D341Med (cell line): ENCODE measurements at regions not wholly inside any gene's neighbourhood (a gene's known extent, or its start where the extent isn't known, plus 50 kb on each side); places are given as distances from the start of the nearest gene placed in this dataset.

Experiments used
- DNase-seq: peaks from one replicate; pipeline ENCODE4 v3.0.0; 2012; ENCODE audit warnings: low spot score

DNA sequence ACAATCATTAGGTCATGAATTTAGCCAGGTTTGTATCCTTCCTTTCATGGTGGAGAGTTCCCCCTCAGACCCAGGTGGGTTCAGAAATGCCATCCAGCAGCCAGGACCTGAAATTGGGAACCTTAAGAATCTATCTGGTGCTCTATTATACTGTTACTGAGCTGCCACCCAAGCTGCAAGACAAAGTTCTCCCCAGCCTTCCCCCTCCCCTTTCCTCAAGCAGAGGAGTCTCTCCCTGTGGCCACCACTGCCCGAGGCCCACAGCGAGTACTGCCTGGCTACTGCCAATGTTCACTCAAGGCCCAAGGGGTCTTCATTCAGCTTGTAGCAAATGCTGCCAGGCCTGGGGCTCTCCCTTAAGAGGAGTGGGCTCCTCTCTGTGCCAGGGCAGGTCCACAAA, 133.8 kb downstream of the TMEM38B start:
- DNase-seq: no peak

DNA sequence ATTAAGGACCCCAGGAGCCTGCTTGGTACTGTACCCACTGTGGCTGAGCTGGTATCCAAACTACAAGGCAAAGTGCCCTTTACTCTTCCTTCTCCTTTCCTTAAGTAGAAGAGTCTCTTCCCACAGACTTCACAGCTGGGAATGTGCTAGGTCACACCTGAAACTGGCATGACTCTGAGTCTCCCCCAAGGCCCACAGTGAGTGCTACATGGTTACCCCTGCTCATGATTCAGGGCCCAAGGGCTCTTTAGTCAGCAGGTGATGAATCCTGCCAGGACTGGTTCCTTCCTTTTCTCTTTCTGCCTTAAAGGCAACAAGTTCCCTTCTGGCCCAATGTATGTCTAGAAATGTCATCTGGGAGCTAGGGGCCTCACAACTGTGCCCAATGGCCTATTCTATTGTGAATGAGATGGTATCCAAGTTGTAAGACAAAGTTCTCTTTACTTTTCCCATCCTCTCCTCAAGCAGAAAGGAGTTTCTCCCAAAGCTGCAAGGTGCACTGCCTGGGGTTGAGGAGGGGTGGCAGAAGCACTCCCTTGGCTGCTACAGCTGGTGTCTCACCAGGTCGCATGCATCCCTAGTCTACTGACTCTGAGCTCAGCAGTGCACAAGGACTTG, 134.4 kb downstream of the TMEM38B start:
- DNase-seq: no peak

DNA sequence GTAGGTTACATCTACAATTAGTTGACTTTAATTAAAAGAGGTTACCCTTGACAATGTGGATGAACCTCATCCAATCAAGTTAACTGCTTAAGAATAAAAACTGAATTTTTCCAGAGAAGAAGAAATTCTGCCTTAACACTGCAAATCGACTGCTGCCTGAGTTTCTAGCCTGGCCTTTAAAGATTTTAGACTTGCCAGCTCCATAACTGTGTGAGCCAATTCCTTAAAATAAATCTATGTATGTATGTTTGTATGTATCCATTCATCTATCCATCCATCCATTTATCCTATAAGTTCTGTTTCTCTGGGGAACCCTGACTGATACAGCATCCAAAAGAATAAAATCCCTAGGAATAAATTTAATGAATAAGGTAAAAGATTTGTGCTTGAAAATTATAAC, 136.1 kb downstream of the TMEM38B start:
- DNase-seq: no peak

DNA sequence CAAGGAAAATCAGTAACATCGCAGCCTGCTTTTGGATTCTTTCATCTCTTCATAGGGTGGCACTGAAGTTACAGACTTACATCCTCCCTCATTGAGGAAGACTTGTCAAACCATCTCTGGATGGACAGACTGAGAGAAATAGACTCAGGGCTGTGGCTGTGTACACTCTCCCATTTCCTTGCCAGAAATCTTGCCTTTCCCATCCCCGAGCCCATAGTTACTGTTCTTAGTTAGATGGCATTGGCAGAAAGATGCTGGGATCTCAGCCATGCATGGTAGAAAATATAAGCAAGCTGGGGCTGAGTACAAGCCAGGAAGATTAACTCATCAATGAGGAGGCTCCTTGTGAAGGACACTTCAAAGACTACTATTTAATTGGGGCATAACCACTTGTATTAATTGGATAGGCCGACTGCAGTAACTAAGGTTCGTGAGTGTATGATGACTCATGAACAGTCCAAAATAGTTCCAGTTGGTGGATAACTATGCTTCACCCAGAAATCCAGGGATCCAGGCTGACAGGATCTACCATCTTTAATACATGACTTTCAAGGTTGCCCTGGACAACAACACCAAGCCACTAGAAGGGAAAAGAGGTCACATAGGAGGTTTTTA, 137.9 kb downstream of the TMEM38B start:
- no peak for DNase-seq

DNA sequence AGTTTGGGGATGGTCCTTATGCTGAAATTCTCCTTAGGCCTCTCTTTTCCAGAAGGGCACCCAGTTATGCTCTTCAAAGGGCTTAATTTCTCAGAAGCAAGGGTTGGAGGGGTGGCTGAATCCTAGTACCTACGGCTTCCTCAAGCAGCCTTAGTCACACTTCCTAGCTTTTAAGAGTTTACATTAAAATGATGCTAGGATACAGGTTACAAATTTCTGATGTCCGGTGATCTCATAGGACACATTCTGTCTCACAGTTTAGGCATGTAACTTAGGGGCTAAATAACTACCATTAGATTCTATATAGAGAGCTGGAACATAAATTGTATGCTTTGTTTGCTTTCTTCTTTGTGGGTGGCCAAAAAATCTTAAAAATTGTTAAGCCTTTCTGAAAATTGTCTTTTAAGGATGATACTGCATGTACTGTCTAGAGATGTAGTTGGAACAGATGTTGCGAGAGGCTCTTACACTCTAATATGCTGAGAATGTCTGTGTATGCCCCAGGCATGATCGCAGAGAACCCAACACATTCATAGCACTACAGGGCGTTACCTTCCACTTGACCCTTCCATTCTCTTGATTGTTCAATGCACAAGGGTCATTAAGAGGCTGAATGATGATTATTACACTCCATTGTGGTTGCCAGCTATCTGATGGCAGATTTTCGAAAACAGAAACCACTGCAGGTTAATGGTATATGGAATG, 139.1 kb downstream of the TMEM38B start:
- DNase-seq: no peak

DNA sequence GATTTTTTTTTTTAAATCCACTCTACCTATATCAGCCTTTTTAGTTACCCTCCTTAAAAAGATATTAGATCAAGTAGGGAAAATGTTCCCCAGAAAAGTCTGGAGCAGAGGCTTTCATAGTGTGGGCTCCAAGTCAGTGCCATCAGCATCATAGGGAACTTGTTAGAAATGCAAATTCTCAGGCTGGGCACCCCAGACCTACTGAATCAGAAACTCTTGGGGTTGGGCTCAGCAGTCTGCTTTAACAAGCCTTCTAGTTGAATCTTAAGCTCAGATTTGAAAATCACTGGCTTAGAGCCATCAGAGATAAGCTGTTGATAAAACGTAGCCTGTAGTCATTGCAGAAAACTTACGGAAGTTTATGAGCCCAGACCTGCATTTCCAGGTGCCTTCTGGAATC, 140.1 kb downstream of the TMEM38B start:
- no peak for DNase-seq

DNA sequence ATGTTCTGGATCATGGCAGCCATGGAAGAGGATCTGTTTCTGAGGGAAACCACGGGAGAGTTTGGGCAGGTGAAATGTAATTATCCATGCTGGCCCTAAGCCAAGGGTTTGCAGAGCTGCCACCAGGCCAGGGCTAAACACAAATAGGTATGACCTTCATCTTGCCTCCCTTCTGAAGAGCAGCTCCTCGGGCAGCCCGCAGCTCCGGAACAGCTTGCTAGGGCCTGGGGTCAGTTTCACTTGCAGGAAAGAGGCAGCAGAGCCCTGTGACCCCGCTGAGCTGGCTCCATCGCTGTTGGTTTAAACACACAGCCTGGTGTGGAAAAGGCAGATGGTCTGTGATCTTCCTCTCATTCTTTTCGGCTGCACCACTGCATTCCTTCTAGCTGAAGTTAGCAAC, 141.4 kb downstream of the TMEM38B start:
- DNase-seq: no peak

DNA sequence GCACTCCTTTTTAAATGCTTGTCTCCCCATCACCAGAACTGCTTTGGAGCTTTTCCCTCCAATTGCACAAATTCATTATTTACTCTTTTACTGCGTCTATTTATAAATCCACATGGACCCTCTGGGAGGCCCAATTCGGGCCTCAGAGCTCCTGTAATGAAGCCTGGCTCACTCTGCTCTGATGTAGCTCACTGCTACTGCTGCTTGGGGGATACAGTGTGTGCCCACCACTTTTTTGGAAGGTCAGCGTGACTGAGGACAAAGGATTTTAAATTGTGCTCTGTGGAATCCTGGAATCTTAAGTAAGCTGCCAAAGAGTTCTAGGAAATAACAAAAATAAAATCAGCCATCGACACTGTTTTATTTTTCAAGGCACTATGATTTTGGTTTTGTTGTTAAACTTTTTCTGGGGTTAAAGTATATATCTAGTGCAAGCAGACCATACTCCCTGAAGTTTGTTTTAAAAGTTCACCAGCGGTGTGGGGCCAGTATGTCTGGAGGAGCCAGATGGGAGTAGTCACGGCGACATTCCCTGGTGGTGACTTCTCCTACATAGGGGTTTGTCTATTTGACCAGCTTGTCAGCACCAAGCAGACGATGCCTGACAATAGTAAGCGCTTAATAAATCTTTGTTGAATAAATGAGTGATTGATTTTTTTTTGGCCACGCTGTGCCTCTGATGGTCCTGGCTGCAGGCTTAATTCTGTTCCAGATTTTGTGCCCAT, 142.8 kb downstream of the TMEM38B start:
- DNase-seq: no peak

DNA sequence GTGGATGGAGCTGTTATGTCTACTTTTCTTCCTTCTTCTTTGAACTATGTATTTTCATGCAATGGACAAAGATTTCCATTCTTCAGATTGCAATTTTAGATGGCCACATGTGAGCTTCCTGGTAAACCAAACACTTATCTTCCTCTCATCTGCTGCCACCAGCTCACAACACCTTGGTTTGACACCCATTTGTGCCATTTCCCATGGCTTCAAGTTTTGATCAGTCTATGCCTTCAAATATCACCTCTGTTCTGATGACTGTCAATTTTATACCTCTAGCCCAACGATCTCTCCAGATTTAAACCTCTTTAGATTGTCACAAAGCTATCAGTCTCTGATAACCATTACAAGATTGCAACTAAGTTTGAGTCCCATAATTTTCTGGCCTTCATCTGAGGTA, 147.2 kb downstream of the TMEM38B start:
- DNase-seq: no peak

DNA sequence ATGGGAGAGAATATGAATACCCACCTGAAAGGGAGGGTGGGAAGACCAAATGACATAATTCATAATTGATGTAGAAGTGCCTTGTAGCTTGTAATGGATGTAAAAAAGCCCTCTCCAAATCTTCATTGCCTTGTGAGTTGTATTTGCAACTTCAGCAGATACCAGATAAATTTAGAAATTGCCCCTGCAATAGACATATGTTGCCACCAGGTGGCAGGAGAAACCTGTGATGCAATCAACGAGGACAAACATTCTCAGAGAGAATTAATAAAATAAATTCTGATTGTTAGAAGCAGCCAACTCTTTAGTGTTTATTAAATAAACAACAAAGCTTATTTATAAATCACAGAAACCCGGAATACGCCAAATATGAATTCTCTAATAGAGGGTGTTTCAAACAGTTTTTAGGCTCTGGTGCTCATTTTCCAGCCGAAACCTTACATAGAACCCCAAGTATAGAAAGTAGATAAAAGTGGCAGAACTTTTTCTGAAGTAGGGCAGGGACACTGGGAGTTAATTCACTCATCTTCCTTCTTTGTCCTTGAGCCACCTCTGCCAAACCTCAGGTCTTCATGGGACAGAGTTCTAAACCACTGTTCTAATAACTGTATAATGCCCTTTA, 147.8 kb downstream of the TMEM38B start:
- DNase-seq: peak; percentile 51

DNA sequence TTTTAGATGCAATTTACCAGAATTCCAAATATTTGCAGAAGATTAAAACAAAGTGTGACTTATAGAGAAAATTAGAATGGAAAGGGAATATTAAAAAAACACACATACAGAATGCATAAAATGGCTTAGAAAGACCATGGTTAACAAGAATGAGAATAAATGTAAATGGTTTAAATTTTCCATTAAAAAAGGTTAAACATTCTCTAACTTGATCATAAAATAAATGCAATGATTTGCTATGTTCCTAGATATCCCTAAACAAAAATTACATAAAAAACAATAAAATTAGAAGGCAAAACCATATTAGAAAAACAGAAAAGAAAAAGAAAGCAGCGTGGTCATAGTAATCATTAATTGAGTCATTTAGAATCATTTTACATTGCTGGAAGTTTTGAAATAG, 152.5 kb downstream of the TMEM38B start:
- no peak for DNase-seq

DNA sequence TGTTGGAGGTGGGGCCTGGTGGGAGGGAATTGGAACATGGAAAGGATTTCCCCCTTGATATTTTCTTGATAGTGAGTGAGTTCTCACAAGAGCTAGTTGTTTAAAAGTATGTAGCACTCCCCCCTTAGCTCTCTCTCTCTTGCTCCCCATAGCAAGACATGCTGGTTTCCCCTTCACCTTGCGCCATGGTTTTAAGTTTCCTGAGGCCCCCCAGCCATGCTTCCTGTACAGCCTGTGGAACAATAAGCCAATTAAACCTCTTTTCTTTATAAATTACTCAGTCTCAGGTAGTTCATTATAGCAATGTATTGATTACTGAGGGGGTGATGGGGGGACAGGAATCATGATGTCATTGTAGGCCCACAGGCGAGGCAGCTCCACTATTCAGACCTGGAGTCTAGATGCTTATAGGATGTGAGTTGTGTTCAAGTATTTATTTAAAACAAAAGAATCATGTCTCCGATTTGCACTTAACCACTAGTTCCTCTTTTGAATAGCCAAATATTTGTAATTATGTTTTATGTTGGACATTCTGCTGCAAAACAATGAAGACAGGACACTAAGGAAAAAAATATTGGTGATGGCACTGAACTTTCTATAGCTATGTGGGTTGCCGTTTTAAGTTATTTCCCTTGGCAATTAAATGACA, 156.6 kb downstream of the TMEM38B start:
- no peak for DNase-seq

DNA sequence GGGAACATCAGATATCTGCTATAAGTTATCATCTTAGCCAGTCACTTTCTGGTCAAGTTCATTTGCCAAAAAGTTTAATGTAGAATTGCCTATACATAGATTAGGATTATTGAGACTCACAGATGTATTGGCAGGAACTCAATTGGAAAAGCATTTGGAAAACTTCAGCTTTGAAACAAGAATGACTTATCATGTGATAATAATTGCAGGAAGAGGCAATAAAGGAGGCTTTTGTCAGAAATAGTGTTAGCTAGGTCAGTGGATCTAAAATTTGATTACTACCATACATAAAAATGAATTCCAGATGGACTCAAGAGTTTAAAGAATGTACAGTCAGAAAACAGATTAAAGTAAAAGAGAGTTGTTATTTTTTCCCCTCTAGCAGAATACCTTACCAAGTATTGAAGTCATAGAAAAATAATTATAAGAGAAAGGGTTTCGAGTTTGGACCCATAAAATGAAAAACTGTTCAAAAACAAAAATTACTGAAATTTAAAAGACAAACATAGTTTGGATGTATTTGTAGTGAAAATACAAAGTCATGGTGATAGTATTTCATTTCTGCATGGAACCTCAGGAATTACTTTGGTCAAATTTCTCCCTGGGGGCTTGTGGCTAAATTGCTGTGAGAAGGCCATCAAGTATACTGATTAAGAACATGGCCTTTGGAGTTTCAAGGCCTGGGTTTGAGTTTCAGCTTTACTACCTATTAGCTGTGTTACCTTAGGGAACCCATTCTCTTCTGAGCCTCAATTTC, 159.9 kb downstream of the TMEM38B start:
- no peak for DNase-seq

DNA sequence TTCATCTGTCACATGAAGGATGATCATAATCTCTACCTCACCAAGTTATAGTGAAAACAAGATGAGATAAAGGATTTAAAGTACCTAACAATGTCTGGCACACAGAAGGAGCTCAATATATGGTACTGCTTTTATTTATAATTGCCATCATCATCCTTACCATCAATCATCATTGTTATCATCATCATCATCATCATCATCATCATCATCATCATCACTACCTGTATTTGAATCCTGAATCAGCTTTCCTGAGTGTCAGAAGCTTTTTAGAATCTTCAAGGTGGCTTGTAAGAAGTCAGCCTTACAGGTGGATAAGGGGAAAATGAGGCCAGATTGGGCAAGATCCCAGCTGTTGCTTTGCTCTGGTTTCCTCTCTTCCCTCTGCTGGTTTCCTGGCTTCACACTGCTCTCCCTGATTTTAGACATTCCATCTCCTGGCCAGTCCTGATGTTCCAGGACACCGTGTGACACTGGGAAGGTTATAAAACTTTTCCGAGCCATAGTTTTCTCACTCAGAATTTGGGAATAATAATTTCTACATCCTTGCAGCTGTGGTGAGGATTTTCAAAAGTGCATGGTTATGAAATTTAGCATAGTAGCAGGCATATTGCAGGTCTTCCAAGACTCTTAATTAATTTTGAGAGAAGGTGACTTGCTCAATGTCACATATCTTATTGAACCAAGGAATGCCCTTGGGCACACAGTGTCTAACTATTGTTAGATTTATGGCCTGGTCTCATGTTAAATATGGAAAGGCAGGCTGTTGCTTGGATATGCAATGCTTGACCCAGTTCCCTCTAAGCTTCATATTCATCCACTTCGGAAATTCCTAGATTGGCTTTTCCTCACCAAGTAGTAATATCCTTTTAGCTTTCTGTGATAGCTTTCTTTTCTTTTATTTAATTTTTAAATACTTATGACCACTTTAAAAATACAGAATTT, 160.7 kb downstream of the TMEM38B start:
- DNase-seq: no peak

DNA sequence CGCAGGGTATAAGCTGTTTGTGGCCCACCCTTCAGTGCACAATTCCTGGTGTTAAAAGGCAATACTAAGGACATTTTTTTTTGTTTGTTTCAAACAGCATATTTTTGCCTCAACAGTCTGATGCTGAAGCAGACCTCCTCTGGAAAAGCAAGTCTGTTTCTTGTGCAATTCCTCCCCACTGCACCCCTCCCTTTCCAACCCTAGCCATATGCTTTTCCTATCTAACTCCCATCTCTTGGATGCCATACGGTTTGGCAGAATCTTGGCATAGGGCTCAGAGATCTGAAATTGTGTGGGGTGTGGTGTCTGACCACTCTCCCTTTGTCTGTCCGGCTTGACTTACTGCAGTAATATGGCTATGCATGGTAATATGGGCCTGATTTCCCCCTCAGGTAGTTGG, 161.6 kb downstream of the TMEM38B start:
- DNase-seq: no peak

DNA sequence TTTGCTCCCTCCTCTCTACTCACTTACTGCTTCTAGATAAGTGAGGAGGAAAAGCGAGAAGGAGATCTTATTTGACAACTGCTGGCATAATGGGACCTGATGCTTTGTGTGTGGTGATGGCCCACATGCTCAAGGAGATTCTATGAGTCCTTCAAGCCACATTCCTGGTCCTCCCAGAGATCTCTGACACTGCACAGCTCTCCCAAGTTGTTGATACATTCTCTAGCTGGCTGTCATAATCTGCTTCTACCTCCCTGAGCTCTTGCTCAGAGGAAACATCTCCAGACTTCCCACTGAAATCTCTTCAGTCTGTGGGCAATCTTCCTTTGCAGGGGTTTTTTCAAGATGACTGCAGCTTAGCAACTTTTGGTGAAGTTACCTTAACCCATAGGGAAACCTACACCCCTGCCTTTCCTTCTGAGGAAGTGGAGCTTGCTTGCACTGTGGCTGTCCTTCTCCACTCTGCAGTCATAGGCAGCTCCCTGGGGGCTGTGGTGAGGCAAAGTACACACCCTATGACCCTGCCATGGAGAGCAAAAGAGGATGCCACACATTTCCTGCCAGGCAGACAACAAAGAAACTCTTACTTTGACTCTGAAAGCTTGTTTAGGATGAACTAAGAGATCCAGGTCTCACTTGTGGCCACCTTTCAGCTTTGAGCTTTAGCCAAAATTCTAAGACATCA, 163.8 kb downstream of the TMEM38B start:
- no peak for DNase-seq

DNA sequence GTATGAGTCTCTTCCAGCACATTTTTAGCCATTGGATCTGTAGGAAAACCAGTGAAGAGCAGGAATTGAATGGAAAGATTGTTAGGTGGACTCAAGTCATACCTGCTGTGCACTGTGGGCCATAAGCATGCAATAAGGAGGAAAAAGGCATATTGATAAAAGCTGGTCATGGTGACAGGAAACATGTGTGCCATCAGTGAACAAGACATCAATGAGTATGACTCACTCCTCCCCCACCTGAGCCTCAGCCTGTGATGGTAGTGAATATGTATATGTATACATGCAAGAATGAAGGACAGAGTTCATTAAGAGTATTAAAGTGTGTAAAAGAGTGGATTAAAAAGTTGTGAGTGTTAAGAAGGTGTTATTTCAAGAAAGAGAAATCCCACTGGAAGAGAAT, 164.5 kb downstream of the TMEM38B start:
- DNase-seq: no peak

DNA sequence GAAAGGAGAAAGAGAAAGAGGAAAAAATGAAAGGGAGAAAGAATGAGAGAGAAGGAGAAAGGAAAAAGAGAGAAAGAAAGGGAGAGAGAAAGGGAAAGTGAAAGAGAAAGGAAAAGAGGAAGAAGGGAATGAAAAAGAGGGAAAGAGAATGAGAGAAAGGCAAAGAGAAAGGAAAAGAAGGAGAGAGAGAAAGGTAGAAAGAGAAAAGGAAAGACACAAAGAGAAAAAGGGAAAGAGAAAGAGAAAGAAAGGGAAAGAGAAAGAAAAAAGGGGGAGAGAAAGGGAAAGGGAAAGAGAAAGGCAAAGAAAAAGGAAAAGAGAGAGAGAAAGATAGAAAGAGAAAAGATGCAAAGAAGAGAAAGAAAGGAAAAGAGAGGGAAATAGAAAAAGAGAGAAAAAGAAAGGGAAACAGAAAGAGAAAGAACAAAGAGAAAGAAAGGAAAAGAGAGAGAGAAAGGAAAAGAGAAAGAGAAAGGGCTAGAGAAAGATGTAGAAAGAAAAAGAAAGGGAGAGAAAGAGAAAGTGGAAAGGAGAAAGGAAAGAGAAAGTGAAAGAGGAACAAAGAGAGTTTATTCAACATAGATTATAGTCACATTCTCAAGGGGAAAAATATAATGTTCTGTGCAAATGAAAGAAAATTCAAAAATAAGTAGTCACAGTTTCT, 165.2 kb downstream of the TMEM38B start:
- no peak for DNase-seq

DNA sequence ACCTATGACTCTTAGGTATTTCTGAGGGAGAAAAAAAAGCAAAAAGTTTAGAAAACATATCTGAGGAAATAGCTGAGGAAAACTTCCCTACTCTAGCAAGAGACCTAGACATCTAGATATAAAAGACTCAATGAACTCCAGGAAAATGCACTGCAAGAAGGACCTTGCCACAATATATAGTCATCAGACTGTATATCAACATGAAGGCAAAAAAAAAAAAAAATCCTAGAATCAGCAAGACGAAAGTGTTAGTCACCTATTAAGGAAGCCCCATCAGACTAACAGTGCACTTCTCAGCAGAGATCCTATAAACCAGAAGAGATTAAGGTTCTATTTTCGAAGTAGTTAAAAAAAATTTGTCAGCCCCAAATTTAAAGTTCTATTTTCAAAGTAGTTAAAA, 166.2 kb downstream of the TMEM38B start:
- no peak for DNase-seq
